Ishikawa (cell line): ENCODE measurements at regions not wholly inside any gene's neighbourhood (a gene's known extent, or its start where the extent isn't known, plus 50 kb on each side); places are given as distances from the start of the nearest gene placed in this dataset.

Experiments
- CEBPB ChIP-seq: IDR thresholded peaks from 2 replicates; pipeline ENCODE4 v1.6.1; 2012
- EGR1 ChIP-seq: IDR thresholded peaks from 2 replicates; pipeline ENCODE4 v1.6.1; 2012
- EP300 ChIP-seq: IDR thresholded peaks from 2 replicates; pipeline ENCODE4 v1.6.1; 2012; ENCODE audit warnings: borderline replicate concordance
- FOXM1 ChIP-seq: IDR thresholded peaks from 2 replicates; pipeline ENCODE4 v1.6.1; 2012; ENCODE audit warnings: low read depth, borderline replicate concordance
- MAX ChIP-seq: IDR thresholded peaks from 2 replicates; pipeline ENCODE4 v1.6.1; 2012
- RAD21 ChIP-seq: IDR thresholded peaks from 2 replicates; pipeline ENCODE4 v1.6.1; 2012; ENCODE audit warnings: low read depth
- REST ChIP-seq: IDR thresholded peaks from 2 replicates; pipeline ENCODE4 v1.6.1; 2012; ENCODE audit warnings: low read depth, mild to moderate bottlenecking
- TAF1 ChIP-seq: IDR thresholded peaks from 2 replicates; pipeline ENCODE4 v1.6.1; 2012; ENCODE audit warnings: low read depth, mild to moderate bottlenecking
- TCF12 ChIP-seq: IDR thresholded peaks from 2 replicates; pipeline ENCODE4 v1.6.1; 2012; ENCODE audit warnings: low read depth
- TEAD4 ChIP-seq: IDR thresholded peaks from 2 replicates; pipeline ENCODE4 v1.6.1; 2012
- YY1 ChIP-seq: IDR thresholded peaks from 2 replicates; pipeline ENCODE4 v1.6.1; 2012; ENCODE audit warnings: low read depth
- ZBTB7A ChIP-seq: IDR thresholded peaks from 2 replicates; pipeline ENCODE4 v1.6.1; 2012; ENCODE audit warnings: low read depth

- TF ChIP-seq MAX: no peak
- no peak for TF ChIP-seq TAF1
- TF ChIP-seq RAD21: no peak
- TF ChIP-seq TEAD4: no peak
- no peak for TF ChIP-seq EP300
- no peak for TF ChIP-seq TCF12
- TF ChIP-seq REST: no peak
- no peak for TF ChIP-seq YY1
- no peak for TF ChIP-seq FOXM1
- no peak for TF ChIP-seq EGR1
- TF ChIP-seq ZBTB7A: no peak
- no peak for TF ChIP-seq CEBPB
Measured at GRCh38 chr16:80408014-80408413, 132.8 kb upstream of the DYNLRB2 start.
